WTC11 (cell line): ENCODE measurements at regions not wholly inside any gene's neighbourhood (a gene's known extent, or its start where the extent isn't known, plus 50 kb on each side); places are given as distances from the start of the nearest gene placed in this dataset.

Experiments used
- ATAC-seq: fragments of 200-7000 bp; cut with Tn5 transposase; 2 replicates; pipeline ENCODE4 v1.10.0; 2021; ENCODE audit warnings: mild to moderate bottlenecking, moderate library complexity
- CTCF ChIA-PET: fragments of 300-600 bp; sonication (Branson Sonifier 250); formaldehyde crosslinking; loops from one replicate; lab custom pipeline; 2021; ENCODE audit warnings: antibody characterized with exemption; lab: Charles Lee
- POLR2A ChIA-PET: fragments of 350-600 bp; sonication (Branson Sonifier 250); formaldehyde crosslinking; loops from one replicate; lab custom pipeline; 2021; ENCODE audit warnings: antibody characterized with exemption; lab: Charles Lee
- DNase-seq: peaks from one replicate; pipeline ENCODE4 v3.0.0; 2021; ENCODE audit warnings: low spot score
- H3K27ac Mint-ChIP-seq: 2 replicates; pipeline ENCODE4 v1.8.0; 2021; ENCODE audit warnings: mixed read lengths
- H3K27me3 Mint-ChIP-seq: 2 replicates; pipeline ENCODE4 v1.8.0; 2021; ENCODE audit warnings: low read depth, mild to moderate bottlenecking, moderate library complexity, mixed read lengths
- H3K36me3 Mint-ChIP-seq: 2 replicates; pipeline ENCODE4 v1.8.0; 2021; ENCODE audit warnings: mixed read lengths
- H3K4me1 Mint-ChIP-seq: 2 replicates; pipeline ENCODE4 v1.8.0; 2022; ENCODE audit warnings: mixed read lengths
- H3K4me3 Mint-ChIP-seq: 2 replicates; pipeline ENCODE4 v1.8.0; 2021; ENCODE audit warnings: mild to moderate bottlenecking, moderate library complexity, mixed read lengths
- H3K9me3 Mint-ChIP-seq: 2 replicates; pipeline ENCODE4 v1.8.0; 2021; ENCODE audit warnings: mixed read lengths
- ARID4B ChIP-seq: sonication (generic); formaldehyde crosslinking; IDR thresholded peaks from 2 replicates; pipeline ENCODE4 v1.8.0; 2023; ENCODE audit warnings: missing genetic modification reagents, mild to moderate bottlenecking, borderline replicate concordance
- CDX4 ChIP-seq: fragments of 250-450 bp; sonication (Bioruptor Pico); IDR thresholded peaks from 2 replicates; pipeline ENCODE4 v1.9.0; 2021; ENCODE audit warnings: moderate library complexity, mild to moderate bottlenecking, inconsistent platforms, borderline replicate concordance
- CREB1 ChIP-seq: sonication (generic); formaldehyde crosslinking; IDR thresholded peaks from 2 replicates; pipeline ENCODE4 v1.8.0; 2023; ENCODE audit warnings: mild to moderate bottlenecking, missing genetic modification reagents
- CTCF ChIP-seq: fragments of 200-600 bp; IDR thresholded peaks from 2 replicates; pipeline ENCODE4 v1.8.0; 2022; ENCODE audit warnings: antibody characterized with exemption
- ETV6 ChIP-seq: sonication (generic); formaldehyde crosslinking; IDR thresholded peaks from 2 replicates; pipeline ENCODE4 v1.8.1; 2022; ENCODE audit warnings: mild to moderate bottlenecking, missing genetic modification reagents
- HMGXB4 ChIP-seq: sonication (generic); formaldehyde crosslinking; IDR thresholded peaks from 2 replicates; pipeline ENCODE4 v1.8.1; 2023; ENCODE audit warnings: mild to moderate bottlenecking, moderate library complexity, missing genetic modification reagents
- IRF1 ChIP-seq: sonication (generic); formaldehyde crosslinking; IDR thresholded peaks from 2 replicates; pipeline ENCODE4 v1.8.0; 2023; ENCODE audit warnings: missing genetic modification reagents
- IRF2 ChIP-seq: sonication (generic); formaldehyde crosslinking; IDR thresholded peaks from 2 replicates; pipeline ENCODE4 v1.8.0; 2022; ENCODE audit warnings: low read depth, missing genetic modification reagents, borderline replicate concordance
- NFE2L1 ChIP-seq: sonication (generic); formaldehyde crosslinking; IDR thresholded peaks from 2 replicates; pipeline ENCODE4 v1.8.1; 2023; ENCODE audit warnings: missing genetic modification reagents
- NFYB ChIP-seq: sonication (generic); formaldehyde crosslinking; conservative IDR thresholded peaks from 2 replicates; pipeline ENCODE4 v1.8.0; 2022; ENCODE audit warnings: low read depth, missing genetic modification reagents
- NR2C2 ChIP-seq: sonication (generic); formaldehyde crosslinking; IDR thresholded peaks from 2 replicates; pipeline ENCODE4 v1.8.0; 2022; ENCODE audit warnings: mild to moderate bottlenecking, missing genetic modification reagents
- NR3C1 ChIP-seq: sonication (generic); formaldehyde crosslinking; conservative IDR thresholded peaks from 2 replicates; pipeline ENCODE4 v1.8.1; 2023; ENCODE audit warnings: low read depth, mild to moderate bottlenecking, missing genetic modification reagents
- PRRX2 ChIP-seq: fragments of 250-450 bp; sonication (Bioruptor Pico); IDR thresholded peaks from 2 replicates; pipeline ENCODE4 v1.8.0; 2021; ENCODE audit warnings: mild to moderate bottlenecking
- RELA ChIP-seq: sonication (generic); formaldehyde crosslinking; IDR thresholded peaks from 2 replicates; pipeline ENCODE4 v1.8.1; 2022; ENCODE audit warnings: missing genetic modification reagents, mild to moderate bottlenecking, borderline replicate concordance
- SOX15 ChIP-seq: fragments of 250-450 bp; sonication (Bioruptor Pico); IDR thresholded peaks from 2 replicates; pipeline ENCODE4 v1.9.0; 2021; ENCODE audit warnings: mild to moderate bottlenecking
- SP1 ChIP-seq: sonication (generic); formaldehyde crosslinking; conservative IDR thresholded peaks from 2 replicates; pipeline ENCODE4 v1.8.1; 2022; ENCODE audit warnings: missing genetic modification reagents
- TEAD4 ChIP-seq: sonication (generic); formaldehyde crosslinking; IDR thresholded peaks from 2 replicates; pipeline ENCODE4 v1.8.0; 2022; ENCODE audit warnings: mild to moderate bottlenecking, missing genetic modification reagents
- USF1 ChIP-seq: sonication (generic); formaldehyde crosslinking; IDR thresholded peaks from 2 replicates; pipeline ENCODE4 v1.8.0; 2022; ENCODE audit warnings: mild to moderate bottlenecking, missing genetic modification reagents
- ZBTB21 ChIP-seq: sonication (generic); formaldehyde crosslinking; IDR thresholded peaks from 2 replicates; pipeline ENCODE4 v1.8.1; 2023; ENCODE audit warnings: mild to moderate bottlenecking, missing genetic modification reagents, borderline replicate concordance
- ZMAT4 ChIP-seq: fragments of 250-450 bp; sonication (Bioruptor Pico); IDR thresholded peaks from 2 replicates; pipeline ENCODE4 v1.9.0; 2021; ENCODE audit warnings: mild to moderate bottlenecking
- ZNF263 ChIP-seq: sonication (generic); formaldehyde crosslinking; IDR thresholded peaks from 2 replicates; pipeline ENCODE4 v1.8.1; 2022; ENCODE audit warnings: low read depth, mild to moderate bottlenecking, moderate library complexity, missing genetic modification reagents
- ZNF317 ChIP-seq: sonication (generic); formaldehyde crosslinking; IDR thresholded peaks from 2 replicates; pipeline ENCODE4 v1.8.1; 2023; ENCODE audit warnings: low read depth, mild to moderate bottlenecking, moderate library complexity, missing genetic modification reagents, borderline replicate concordance
- ZSCAN18 ChIP-seq: fragments of 250-450 bp; sonication (Bioruptor Pico); IDR thresholded peaks from 2 replicates; pipeline ENCODE4 v2.1.2; 2022; ENCODE audit warnings: mild to moderate bottlenecking, moderate library complexity

GRCh38 chr16:63453261-63453660 lies 1417.0 kb upstream of the CDH8 start:
- Mint-ChIP-seq H3K9me3 (no peaks in the 10 kb centered on the region), H3K36me3 (no peaks in the 10 kb centered on the region), H3K27me3 (no peaks in the 10 kb centered on the region), H3K4me1 (0 out of 2 replicates have a peak, but pooled peaks cover 3% of the 10 kb centered on the region), H3K27ac (no peak overlapping the region), H3K4me3 (no peak overlapping the region)
- ChIA-PET POLR2A (no interaction called here), CTCF (no interaction called here)
- ATAC-seq (no peak), DNase-seq (no peak)
- TF ChIP-seq CTCF (no peak), ZNF263 (CRISPR knock-in tag) (no peak), CDX4 (no peak), NFE2L1 (no peak), RELA (CRISPR knock-in tag) (no peak), IRF2 (CRISPR knock-in tag) (no peak), PRRX2 (CRISPR knock-in tag) (no peak)

GRCh38 chr16:63447121-63447520 lies 1410.9 kb upstream of the CDH8 start:
- ChIA-PET POLR2A (no interaction called here), CTCF (no interaction called here)
- H3K27me3 Mint-ChIP-seq: no peaks in the 10 kb centered on the region
- H3K36me3 Mint-ChIP-seq: no peaks in the 10 kb centered on the region
- ATAC-seq (no peak), DNase-seq (no peak)
- no peak overlapping the region for H3K27ac Mint-ChIP-seq
- TF ChIP-seq SOX15 (CRISPR knock-in tag): no peak
- TF ChIP-seq ZMAT4 (CRISPR knock-in tag): no peak
- TF ChIP-seq NFE2L1: no peak
- no peak for TF ChIP-seq ZNF317 (CRISPR knock-in tag)
- TF ChIP-seq ARID4B (CRISPR knock-in tag): no peak
- no peak for TF ChIP-seq CREB1 (CRISPR knock-in tag)
- no peak for TF ChIP-seq IRF1 (CRISPR knock-in tag)
- TF ChIP-seq NR2C2 (CRISPR knock-in tag): no peak
- TF ChIP-seq HMGXB4: no peak
- no peak for TF ChIP-seq ZBTB21 (CRISPR knock-in tag)
- no peak for TF ChIP-seq USF1 (CRISPR knock-in tag)
- no peak for TF ChIP-seq NR3C1 (CRISPR knock-in tag)
- TF ChIP-seq ETV6: no peak
- no peak for TF ChIP-seq CDX4
- no peak for TF ChIP-seq NFYB (CRISPR knock-in tag)
- no peak for TF ChIP-seq TEAD4 (CRISPR knock-in tag)
- TF ChIP-seq SP1 (CRISPR knock-in tag): no peak
- TF ChIP-seq ZSCAN18 (CRISPR knock-in tag): no peak
- 0 out of 2 replicates have a peak, but pooled peaks cover 3% of the 10 kb centered on the region for H3K4me1 Mint-ChIP-seq
- no peaks in the 10 kb centered on the region for H3K9me3 Mint-ChIP-seq
- no peak overlapping the region for H3K4me3 Mint-ChIP-seq
